GM12878 (cell line): ENCODE measurements at regions not wholly inside any gene's neighbourhood (a gene's known extent, or its start where the extent isn't known, plus 50 kb on each side); places are given as distances from the start of the nearest gene placed in this dataset.

Source experiments
- ATAC-seq: fragments of 200-7000 bp; cut with Tn5 transposase; 3 replicates; pipeline ENCODE4 v1.9.1; 2020; ENCODE audit warnings: mild to moderate bottlenecking, moderate library complexity
- BruUV-seq: library from RNA; stranded (reverse); fragments of 400-500 nt; replicated peaks from 2 replicates; lab custom pipeline; 2021; lab: Mats Ljungman, UMichigan
- CTCF ChIA-PET: fragments of 300-600 bp; sonication (Branson Sonifier 250); formaldehyde crosslinking; extraction: SDS; loops from one replicate; lab custom pipeline; 2021; ENCODE audit warnings: inconsistent platforms; lab: Yijun Ruan, JAX
- POLR2A ChIA-PET: fragments of 350-600 bp; formaldehyde crosslinking; extraction: SDS; loops from one replicate; lab custom pipeline; 2021; ENCODE audit warnings: inconsistent platforms; lab: Charles Lee
- RAD21 ChIA-PET: fragments of 300-600 bp; sonication (Branson Sonifier 250); formaldehyde crosslinking; loops from one replicate; lab custom pipeline; 2023; ENCODE audit warnings: antibody characterized with exemption; ENCODE audit not compliant: unreplicated experiment; lab: Charles Lee
- SMC1A ChIA-PET: fragments of 300-600 bp; sonication (Branson Sonifier 250); formaldehyde crosslinking; loops from one replicate; lab custom pipeline; 2023; ENCODE audit not compliant: unreplicated experiment, uncharacterized antibody; lab: Charles Lee
- DNase-seq: peaks from one replicate; pipeline ENCODE4 v3.0.0-alpha.2; 2011; ENCODE audit warnings: low read depth, low spot score
- FAIRE-seq: peaks from 3 replicates; lab custom pipeline; 2011; peaks lifted over from hg19 to GRCh38; lab: Jason Lieb, UNC
- H2AFZ ChIP-seq: 2 replicates; pipeline ENCODE4 v1.6.0; 2011; ENCODE audit warnings: low read depth, low read length, control low read depth; ENCODE audit not compliant: control insufficient read depth
- H3K27ac ChIP-seq: 2 replicates; pipeline ENCODE4 v1.5.1; 2011; ENCODE audit warnings: control low read depth; ENCODE audit not compliant: control insufficient read depth, insufficient read depth
- H3K27me3 ChIP-seq, 2 experiments: replicated peaks in 1 of 2; 2 replicates each; pipeline versions ENCODE4 v1.6.0 to v1.6.1; 2011; ENCODE audit warnings: low read length in 1 of 2; ENCODE audit not compliant: control insufficient read depth in 2 of 2, insufficient read depth in 2 of 2
- H3K36me3 ChIP-seq, 2 experiments: 2 replicates each; pipeline ENCODE4 v1.5.1; 2011; ENCODE audit warnings: low read length in 1 of 2; ENCODE audit not compliant: control insufficient read depth in 2 of 2, insufficient read depth in 2 of 2
- H3K4me1 ChIP-seq: 2 replicates; pipeline ENCODE4 v1.6.1; 2011; ENCODE audit warnings: mild to moderate bottlenecking, low read length, moderate library complexity, mixed read lengths; ENCODE audit not compliant: control insufficient read depth, insufficient read depth
- H3K4me2 ChIP-seq: 2 replicates; pipeline ENCODE4 v1.6.0; 2011; ENCODE audit warnings: control low read depth; ENCODE audit not compliant: control insufficient read depth, insufficient read depth
- H3K4me3 ChIP-seq: fragments of 200-600 bp; sonication (generic); 2 replicates; pipeline ENCODE4 v1.5.1; 2016
- H3K79me2 ChIP-seq: 2 replicates; pipeline ENCODE4 v1.6.0; 2011; ENCODE audit warnings: low read length; ENCODE audit not compliant: control insufficient read depth, insufficient read depth
- H3K9ac ChIP-seq: 2 replicates; pipeline ENCODE4 v1.8.0; 2011; ENCODE audit warnings: low read length, control low read depth, mixed read lengths; ENCODE audit not compliant: control insufficient read depth, insufficient read depth
- H3K9me3 ChIP-seq: replicated peaks from 3 replicates; pipeline ENCODE4 v1.5.1; 2011; ENCODE audit warnings: mild to moderate bottlenecking, low read length; ENCODE audit not compliant: control insufficient read depth, insufficient read depth
- H4K20me1 ChIP-seq: 2 replicates; pipeline ENCODE4 v1.6.0; 2011; ENCODE audit not compliant: control insufficient read depth, insufficient read depth
- BRCA1 ChIP-seq: IDR thresholded peaks from 2 replicates; pipeline ENCODE4 v1.6.1; 2011; ENCODE audit warnings: low read depth, low read length, improper control_type of control experiment
- CEBPZ ChIP-seq: fragments of 150-350 bp; IDR thresholded peaks from 2 replicates; pipeline ENCODE4 v1.6.1; 2016; ENCODE audit warnings: low read depth, low read length
- IKZF1 ChIP-seq: fragments of 450-650 bp; conservative IDR thresholded peaks from 2 replicates; pipeline ENCODE4 v1.6.1; 2017; ENCODE audit warnings: antibody characterized with exemption, mild to moderate bottlenecking
- MTA3 ChIP-seq: IDR thresholded peaks from 2 replicates; pipeline ENCODE4 v1.6.1; 2012; ENCODE audit warnings: low read length, inconsistent platforms, borderline replicate concordance
- RUNX3 ChIP-seq: IDR thresholded peaks from 2 replicates; pipeline ENCODE4 v1.6.1; 2012; ENCODE audit warnings: low read length, inconsistent platforms
- SPI1 ChIP-seq: IDR thresholded peaks from 2 replicates; pipeline ENCODE4 v1.6.1; 2011; ENCODE audit warnings: low read depth, mild to moderate bottlenecking, low read length, moderate library complexity, borderline replicate concordance; ENCODE audit not compliant: insufficient read depth
- STAT3 ChIP-seq: IDR thresholded peaks from 2 replicates; pipeline ENCODE4 v1.6.1; 2011; ENCODE audit warnings: low read depth, low read length, improper control_type of control experiment
- WGBS: methylation state at CpG from one replicate; pipeline ENCODE4 v1.1.6; 2016; ENCODE audit warnings: low lambda C conversion rate; ENCODE audit not compliant: insufficient replicate concordance, insufficient coverage; ENCODE audit errors: missing lambda C conversion rate; 5-methylcytosine and 5-hydroxymethylcytosine counted together
- in situ Hi-C: fragments of 300-500 bp; cut with MboI; formaldehyde crosslinking; loops from 9 replicates; pipeline ENCODE4 v1.14.3; 2018; ENCODE audit warnings: mixed read lengths
- intact Hi-C: fragments of 100-400 bp; cut with micrococcal nuclease; formaldehyde crosslinking; loops from one replicate; pipeline ENCODE4 v1.14.2; 2022; ENCODE audit not compliant: unreplicated experiment

- Histone ChIP-seq H3K4me1 (peaks cover 8% of the 10 kb centered on the region), H3K36me3 (no peaks in the 10 kb centered on the region), H3K27me3 (no peaks in the 10 kb centered on the region), H3K79me2 (no peaks in the 10 kb centered on the region), H3K4me2 (no peak overlapping the region), H3K9ac (no peak overlapping the region), H3K4me3 (no peak overlapping the region), H3K27ac (no peak overlapping the region), H2AFZ (no peak overlapping the region), H4K20me1 (no peaks in the 10 kb centered on the region), H3K9me3 (no peaks in the 10 kb centered on the region; the same call in 2 of the 3 replicates)
- DNase-seq = no peak
- in situ Hi-C loops = no loop called here
- ChIA-PET SMC1A (no interaction called here), CTCF (interaction anchor here (0.6 kb wide), 1 partner anchor 31 kb away, joined by 3 read pairs; no protein-coding TSS in a partner anchor), RAD21 (no interaction called here), POLR2A (no interaction called here)
- no peak for FAIRE-seq
- 41% methylated on average over 5 of the region's 5 CpGs for WGBS
- BruUV-seq = no TSS peak
- intact Hi-C loops = no loop called here
- no peak for TF ChIP-seq RUNX3
- no peak for TF ChIP-seq SPI1
- no peak for ATAC-seq
Observed at GRCh38 chr1:8223526-8223925, 94.4 kb upstream of the SLC45A1 start.

GRCh38 chr1:8222789-8223188 is 95.1 kb upstream of the SLC45A1 start:
- ATAC-seq (no peak), DNase-seq (no peak), FAIRE-seq (no peak)
- CTCF ChIA-PET = no interaction called here
- no peaks in the 10 kb centered on the region for H3K36me3 ChIP-seq
- no peaks in the 10 kb centered on the region; a peak in 1 of 4 replicates for H3K27me3 ChIP-seq
- peaks cover 8% of the 10 kb centered on the region for H3K4me1 ChIP-seq
- no peaks in the 10 kb centered on the region; the same call in 2 of the 3 replicates for H3K9me3 ChIP-seq
- in situ Hi-C loops = no loop called here
- no peaks in the 10 kb centered on the region for H4K20me1 ChIP-seq
- H3K79me2 ChIP-seq = no peaks in the 10 kb centered on the region
- POLR2A ChIA-PET = no interaction called here
- TF ChIP-seq IKZF1 = no peak
- no peak for TF ChIP-seq MTA3
- no peak for TF ChIP-seq BRCA1
- no peak for TF ChIP-seq STAT3
- no peak for TF ChIP-seq CEBPZ
- no peak overlapping the region for H2AFZ ChIP-seq
- H3K4me2 ChIP-seq = no peak overlapping the region
- RAD21 ChIA-PET = no interaction called here
- intact Hi-C loops = no loop called here
- 63% methylated on average over 10 of the region's 10 CpGs for WGBS
- H3K9ac ChIP-seq = no peak overlapping the region
- no peak overlapping the region for H3K4me3 ChIP-seq
- no TSS peak for BruUV-seq
- H3K27ac ChIP-seq = no peak overlapping the region
- SMC1A ChIA-PET = interaction anchor here (1.4 kb wide), 1 partner anchor 189 kb away, joined by 3 read pairs; no protein-coding TSS in a partner anchor
